H7 (cell line): ENCODE measurements at regions not wholly inside any gene's neighbourhood (a gene's known extent, or its start where the extent isn't known, plus 50 kb on each side); places are given as distances from the start of the nearest gene placed in this dataset.

Source experiments
- DNase-seq: peaks from one replicate; pipeline ENCODE4 v3.0.0; 2012
- H3K27me3 ChIP-seq: 2 replicates; pipeline ENCODE4 v1.6.0; 2011; ENCODE audit warnings: mild to moderate bottlenecking, low read length; ENCODE audit not compliant: control insufficient read depth, insufficient read depth
- H3K36me3 ChIP-seq: replicated peaks from 2 replicates; pipeline ENCODE4 v1.5.1; 2011; ENCODE audit warnings: low read length; ENCODE audit not compliant: control insufficient read depth, insufficient read depth
- H3K4me3 ChIP-seq: 2 replicates; pipeline ENCODE4 v1.5.1; 2011; ENCODE audit warnings: low read depth, mild to moderate bottlenecking, control low read depth, low read length, moderate library complexity; ENCODE audit not compliant: insufficient read depth

DNA sequence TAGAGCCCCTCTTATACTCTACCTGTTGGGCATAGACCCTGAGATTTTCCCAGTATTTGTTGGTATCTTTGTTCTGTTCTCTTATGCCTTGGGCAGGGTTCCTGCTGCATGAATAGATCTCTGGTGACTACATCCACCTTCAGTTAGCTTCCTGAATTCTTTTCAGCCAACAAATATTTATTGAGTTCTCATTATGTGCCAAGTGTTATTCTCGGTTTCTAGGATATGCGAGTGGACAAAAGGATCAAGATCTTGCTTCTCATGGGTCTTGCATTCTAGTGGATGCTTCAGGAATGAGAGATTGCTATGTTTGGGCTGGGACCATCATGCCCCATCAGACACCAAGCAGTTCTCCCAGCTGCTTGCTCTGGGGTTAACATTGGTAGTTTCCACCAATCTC, 340.0 kb downstream of the METTL15 start:
- no peaks in the 10 kb centered on the region for H3K36me3 ChIP-seq
- no peak overlapping the region for H3K4me3 ChIP-seq
- no peaks in the 10 kb centered on the region for H3K27me3 ChIP-seq
- DNase-seq, result no peak

DNA sequence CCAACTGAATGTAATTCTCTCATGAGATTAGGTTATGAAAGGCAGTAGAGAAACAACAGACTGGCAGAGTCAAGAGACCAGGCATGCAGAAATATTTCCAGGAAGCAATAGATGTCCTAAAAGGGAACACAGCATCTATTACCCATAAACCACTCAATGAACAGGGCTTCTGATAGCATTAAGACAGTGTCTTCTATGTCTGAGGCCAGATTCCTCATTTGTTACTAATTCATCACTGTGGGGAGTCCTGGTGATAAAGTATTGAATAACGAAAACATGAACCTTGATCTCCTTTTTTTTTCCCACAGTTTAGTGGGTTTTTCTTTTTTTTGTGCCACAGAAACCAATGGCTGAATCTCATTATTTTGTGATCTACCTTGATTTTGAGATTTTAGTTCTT, 339.0 kb downstream of the METTL15 start:
- Histone ChIP-seq H3K27me3 (no peaks in the 10 kb centered on the region), H3K36me3 (no peaks in the 10 kb centered on the region), H3K4me3 (no peak overlapping the region)
- no peak for DNase-seq

DNA sequence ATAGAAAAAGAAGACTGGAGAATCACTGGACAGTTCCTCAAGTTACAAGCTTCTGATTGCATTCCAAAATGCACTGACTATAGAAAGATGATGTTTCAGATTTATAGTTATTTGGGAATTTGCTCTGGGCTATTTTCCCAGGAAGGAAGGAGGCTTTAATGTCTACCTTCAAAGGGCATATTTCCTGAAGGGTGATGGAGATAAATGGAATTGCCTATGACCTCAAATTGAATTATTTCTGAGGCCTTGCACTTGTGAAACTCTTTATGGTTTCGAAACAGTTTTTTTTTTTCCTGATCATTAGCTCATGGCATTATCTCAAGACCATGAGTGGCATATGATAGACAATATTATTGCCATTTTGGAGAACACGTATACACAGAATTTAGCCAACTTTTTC, 333.9 kb downstream of the METTL15 start:
- no peaks in the 10 kb centered on the region for H3K27me3 ChIP-seq
- H3K36me3 ChIP-seq, result no peaks in the 10 kb centered on the region
- no peak for DNase-seq
- no peak overlapping the region for H3K4me3 ChIP-seq

DNA sequence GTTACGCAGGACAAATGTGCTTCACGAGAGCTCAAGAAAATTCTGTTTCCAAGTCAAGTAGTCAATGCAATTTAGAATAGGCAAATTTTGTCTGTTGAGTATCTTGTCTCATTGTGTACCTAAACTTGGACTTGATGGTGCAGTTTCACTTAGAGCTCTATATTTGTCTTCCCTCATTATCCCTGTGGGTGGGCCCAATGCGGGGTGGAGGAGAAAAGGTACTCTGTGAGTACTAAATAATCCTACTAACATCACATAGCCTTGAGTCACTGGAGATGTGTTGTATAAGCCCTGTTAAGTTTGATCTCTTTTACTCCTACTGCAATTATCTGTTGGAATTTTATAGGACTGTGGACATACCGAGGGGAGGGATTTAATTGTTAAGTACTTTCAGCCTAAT, 331.2 kb downstream of the METTL15 start:
- DNase-seq, result no peak
- Histone ChIP-seq H3K27me3 (no peaks in the 10 kb centered on the region), H3K4me3 (no peak overlapping the region), H3K36me3 (no peaks in the 10 kb centered on the region)

DNA sequence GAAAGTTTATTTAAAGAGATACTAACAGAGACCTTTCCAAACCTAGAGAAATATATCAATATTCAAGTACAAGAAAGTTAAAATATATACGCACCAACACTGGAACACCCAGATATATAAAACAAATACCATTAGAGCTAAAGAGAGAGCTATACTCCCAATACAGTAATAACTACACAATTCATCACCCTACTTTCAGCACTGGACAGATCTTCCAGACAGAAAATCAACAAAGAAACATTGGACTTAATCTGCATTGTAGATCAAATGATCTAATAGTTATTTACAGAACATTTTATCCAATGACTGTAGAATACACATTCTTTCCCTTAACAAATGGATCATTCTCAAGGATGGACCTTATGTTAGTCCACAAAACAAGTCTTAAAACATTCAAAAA, 311.9 kb downstream of the METTL15 start:
- Histone ChIP-seq H3K4me3 (no peak overlapping the region), H3K36me3 (no peaks in the 10 kb centered on the region), H3K27me3 (no peaks in the 10 kb centered on the region)
- DNase-seq, result no peak

DNA sequence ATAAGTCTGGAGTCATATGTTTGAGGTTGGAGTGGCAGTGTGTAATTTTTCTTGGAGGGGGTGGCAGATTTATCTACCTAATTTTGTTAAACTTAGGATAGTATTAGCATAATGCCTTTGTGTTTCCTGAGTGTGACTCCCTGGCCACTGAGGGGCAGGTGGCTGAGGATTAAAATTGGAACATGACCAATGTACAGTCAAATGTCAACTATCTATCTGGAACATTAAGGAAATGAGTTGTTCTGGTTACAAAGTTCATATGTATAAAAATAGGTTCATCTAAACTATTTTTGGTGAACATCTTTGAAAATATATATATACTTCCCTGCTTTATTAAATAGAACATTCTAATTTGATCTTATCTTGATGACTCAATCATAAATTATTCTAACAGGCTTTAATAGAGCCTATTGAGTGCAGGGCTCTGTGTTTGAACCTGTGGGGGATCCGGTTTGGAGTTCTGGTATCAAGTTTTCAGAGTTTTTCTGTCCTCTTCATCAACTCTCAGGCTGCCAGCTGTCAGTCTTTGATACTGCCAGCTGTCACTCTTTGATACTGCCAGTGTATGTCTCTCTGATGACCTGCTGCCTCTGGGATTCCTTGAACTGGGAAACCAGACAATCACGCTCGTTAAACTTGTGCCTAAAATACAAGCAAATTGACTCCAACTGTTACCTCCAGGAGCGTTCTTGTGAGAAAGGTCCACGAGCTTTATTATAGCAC, 309.6 kb downstream of the METTL15 start:
- no peak for DNase-seq
- H3K4me3 ChIP-seq, result no peak overlapping the region
- no peaks in the 10 kb centered on the region for H3K36me3 ChIP-seq
- H3K27me3 ChIP-seq, result no peaks in the 10 kb centered on the region

DNA sequence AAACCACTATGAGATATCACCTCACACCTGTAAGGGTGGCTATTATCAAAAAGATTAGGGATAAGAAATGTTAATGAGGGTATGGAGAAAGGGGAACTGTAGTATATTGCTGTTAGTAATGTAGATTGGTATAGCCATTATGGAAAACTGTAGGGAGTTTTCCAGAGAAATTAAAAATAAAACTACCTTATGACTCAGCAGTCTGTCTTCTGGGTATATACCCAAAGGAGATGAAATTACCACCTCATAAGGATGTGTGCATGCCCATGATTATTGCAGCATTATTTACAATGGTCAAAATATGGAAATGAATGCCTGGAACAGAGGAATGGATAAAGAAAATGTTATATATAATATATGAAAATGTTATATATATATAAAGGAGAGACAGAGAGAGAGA, 303.8 kb downstream of the METTL15 start:
- Histone ChIP-seq H3K36me3 (no peaks in the 10 kb centered on the region), H3K27me3 (no peaks in the 10 kb centered on the region), H3K4me3 (no peak overlapping the region)
- DNase-seq, result no peak

DNA sequence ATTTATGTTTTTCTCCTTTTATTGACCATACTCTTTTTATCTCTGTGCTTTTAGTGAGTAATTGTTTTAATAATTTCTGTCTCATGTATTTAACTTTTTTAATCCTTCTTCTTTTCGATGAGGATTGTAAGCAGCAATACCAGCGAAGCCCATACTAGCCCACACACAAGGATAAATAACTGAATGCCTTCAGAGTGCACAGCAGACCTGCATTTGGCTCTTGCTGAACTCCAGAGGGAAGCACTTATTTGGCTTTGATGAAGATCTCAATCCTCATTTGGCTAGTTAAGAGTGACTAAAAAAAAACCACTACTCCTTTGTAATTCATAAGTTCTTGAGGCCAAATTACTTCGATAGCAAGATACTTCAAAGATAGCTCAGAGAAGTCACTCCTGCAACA, 293.3 kb downstream of the METTL15 start:
- Histone ChIP-seq H3K36me3 (no peaks in the 10 kb centered on the region), H3K27me3 (no peaks in the 10 kb centered on the region), H3K4me3 (no peak overlapping the region)
- no peak for DNase-seq

DNA sequence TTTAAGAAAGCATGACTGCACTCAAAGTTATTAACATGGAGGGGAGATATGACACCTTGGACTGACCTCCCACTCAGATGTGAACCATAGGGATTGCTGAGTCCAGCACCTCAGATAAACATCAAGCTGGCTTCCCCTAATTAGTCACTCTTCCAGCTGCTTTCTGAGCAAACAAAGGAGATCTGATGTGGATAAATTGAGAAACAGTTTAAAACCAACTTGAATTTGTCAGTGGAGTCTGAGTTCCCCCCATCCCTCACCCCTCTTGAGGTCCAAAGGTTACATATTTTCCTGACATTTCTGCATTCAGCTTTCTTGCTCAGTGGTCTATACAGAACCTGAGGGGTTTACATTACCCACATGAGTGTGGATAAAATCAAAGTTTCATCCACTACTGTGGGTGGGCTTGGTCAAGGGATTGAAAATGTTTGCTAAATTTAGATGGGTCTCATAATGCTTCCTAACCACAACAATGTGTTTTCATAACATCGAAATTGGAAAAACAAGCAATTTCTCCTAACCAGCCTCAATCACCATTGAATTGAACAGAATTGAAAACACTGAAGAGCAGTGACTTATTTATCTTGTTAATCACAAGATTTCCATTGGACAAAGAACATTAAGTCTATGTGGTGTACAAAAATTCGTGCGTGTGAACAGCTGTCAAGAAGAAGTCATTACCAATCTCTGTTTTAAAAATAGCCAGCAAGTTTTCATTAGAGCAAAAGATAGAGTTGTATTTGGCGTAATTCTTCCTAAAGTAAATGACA, 292.3 kb downstream of the METTL15 start:
- DNase-seq, result no peak
- H3K27me3 ChIP-seq, result no peaks in the 10 kb centered on the region

DNA sequence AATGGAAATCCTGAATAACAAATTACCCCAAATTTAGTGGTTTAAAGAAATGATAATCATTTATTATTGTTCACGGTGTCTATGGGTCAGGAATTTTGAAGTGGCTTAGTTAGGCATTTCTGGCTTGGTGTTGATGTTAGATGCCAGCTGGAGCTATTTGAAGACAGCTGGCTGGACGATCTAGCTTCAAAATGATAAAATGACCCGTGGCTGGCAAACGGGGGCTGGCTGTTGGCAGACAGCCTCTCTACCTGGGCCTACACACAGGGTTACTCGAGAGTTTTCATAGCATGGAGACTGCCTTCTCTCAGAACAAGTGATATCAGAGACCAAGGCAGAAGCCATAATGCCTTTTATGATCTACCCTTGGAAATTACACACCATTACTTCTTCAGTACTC, 285.2 kb downstream of the METTL15 start:
- no peak overlapping the region for H3K4me3 ChIP-seq
- no peak for DNase-seq

More for the DNA sequence above, 292.3 kb downstream of the METTL15 start:
- Histone ChIP-seq H3K4me3 (no peak overlapping the region), H3K36me3 (no peaks in the 10 kb centered on the region)

DNA sequence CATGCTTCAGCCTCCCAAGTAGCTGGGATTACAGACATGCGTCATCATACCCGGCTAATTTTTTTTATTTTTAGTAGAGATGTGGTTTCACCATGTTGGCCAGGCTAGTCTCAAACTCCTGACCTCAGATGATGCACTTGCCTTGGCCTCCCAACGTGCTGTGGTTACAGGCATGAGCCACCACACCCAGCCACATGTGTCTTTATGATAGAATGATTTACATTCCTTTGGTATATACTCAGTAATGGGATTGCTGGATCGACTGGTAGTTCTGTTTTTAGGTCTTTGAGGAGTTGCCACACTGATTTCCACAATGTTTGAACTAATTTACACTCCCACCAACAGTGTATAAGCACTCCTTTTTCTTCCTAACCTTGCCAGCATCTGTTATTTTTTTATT, 276.2 kb downstream of the METTL15 start:
- H3K4me3 ChIP-seq, result no peak overlapping the region
- no peak for DNase-seq
- H3K27me3 ChIP-seq, result no peaks in the 10 kb centered on the region
- H3K36me3 ChIP-seq, result no peaks in the 10 kb centered on the region

More for the DNA sequence above, 285.2 kb downstream of the METTL15 start:
- no peaks in the 10 kb centered on the region for H3K27me3 ChIP-seq
- no peaks in the 10 kb centered on the region for H3K36me3 ChIP-seq

DNA sequence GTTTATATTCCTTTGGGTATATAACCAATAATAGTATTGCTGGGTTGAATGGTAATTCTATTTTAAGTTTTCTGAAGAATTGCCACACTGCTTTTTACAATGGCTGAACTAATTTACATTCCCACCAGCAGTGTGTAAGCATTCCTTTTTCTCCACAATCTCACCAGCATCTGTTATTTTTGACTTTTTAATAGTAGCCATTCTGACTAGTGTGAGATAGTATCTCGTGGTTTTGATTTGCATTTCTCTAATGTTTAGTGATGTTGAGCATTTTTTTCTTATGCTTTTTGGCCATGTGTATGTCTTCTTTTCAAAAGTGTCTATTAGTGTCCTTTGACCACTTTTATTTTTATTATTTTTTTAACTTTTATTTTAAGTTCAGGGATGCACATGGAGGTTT, 275.3 kb downstream of the METTL15 start:
- no peak for DNase-seq
- Histone ChIP-seq H3K4me3 (no peak overlapping the region), H3K36me3 (no peaks in the 10 kb centered on the region), H3K27me3 (no peaks in the 10 kb centered on the region)
